ENCODE measurements at regions not wholly inside any gene's neighbourhood (a gene's known extent, or its start where the extent isn't known, plus 50 kb on each side); places are given as distances from the start of the nearest gene placed in this dataset.

DNA sequence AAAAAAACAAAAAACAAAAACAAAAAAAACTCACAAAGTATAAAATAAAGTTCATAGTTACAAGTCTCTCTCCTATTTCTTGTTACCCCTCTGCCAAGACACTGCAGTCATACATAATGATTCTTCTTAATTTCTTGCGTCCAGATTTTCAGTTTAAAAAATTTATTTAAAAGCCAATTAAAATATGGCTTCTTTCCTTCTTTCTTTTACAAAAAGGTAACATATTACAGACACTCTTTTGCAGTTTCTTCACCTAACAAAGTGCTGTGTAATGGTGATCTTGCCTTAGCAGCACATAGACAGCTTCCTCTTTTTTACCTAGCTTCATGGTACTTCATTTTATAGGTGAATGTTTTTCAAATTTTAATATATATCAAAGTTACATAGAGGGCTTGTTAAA lies 136.1 kb upstream of the SGO1 start:
- Mint-ChIP-seq H3K27me3 (ENCODE audit: low read depth in 3 of 3) (no peaks in the 10 kb centered on the region), H3K27ac (no peak overlapping the region), H3K36me3 (no peaks in the 10 kb centered on the region), H3K4me1 (peaks cover 10% of the 10 kb centered on the region), H3K9me3 (peaks cover 0 to 2% (median 0%) of the 10 kb centered on the region in 7 donors), H3K4me3 (no peak overlapping the region)
- H3K27ac ChIP-seq (ENCODE audit: low read depth in 1 of 2, low read length in 2 of 2): no peak overlapping the region
- intact Hi-C loops (cut with micrococcal nuclease): no loop called here
- no peak overlapping the region for H3K4me2 ChIP-seq (replicated peaks; ENCODE audit: extremely low read depth, low read length, poor library complexity, severe bottlenecking)
- no peak overlapping the region for H3K9ac ChIP-seq (ENCODE audit: insufficient read depth, low read length, poor library complexity, severe bottlenecking)
- no peaks in the 10 kb centered on the region for H3K9me3 ChIP-seq (replicated peaks in 1 of 2; ENCODE audit: control insufficient read depth in 1 of 2, insufficient read depth in 1 of 2, low read length in 2 of 2)
- peaks cover 5 to 12% of the 10 kb centered on the region in 2 donors for H3K4me1 ChIP-seq (ENCODE audit: control insufficient read depth in 1 of 2, insufficient read depth in 2 of 2, low read length in 2 of 2)
- H3K79me2 ChIP-seq (ENCODE audit: insufficient read depth, low read length): no peaks in the 10 kb centered on the region
- H3K27me3 ChIP-seq (ENCODE audit: control insufficient read depth in 2 of 2, insufficient read depth in 2 of 2, low read length in 2 of 2): no peaks in the 10 kb centered on the region
- no peaks in the 10 kb centered on the region for H3K36me3 ChIP-seq (replicated peaks in 1 of 2; ENCODE audit: control insufficient read depth in 1 of 2, insufficient read depth in 2 of 2, low read length in 2 of 2)
- H3K4me3 ChIP-seq (replicated peaks in 1 of 3; ENCODE audit: low read depth in 2 of 3, low read length in 3 of 3): no peak overlapping the region
- H2AFZ ChIP-seq (ENCODE audit: insufficient read depth, low read depth, low read length, poor library complexity, severe bottlenecking): no peak overlapping the region
- no CpG with 5 or more reads among the region's 1 CpG for WGBS (ENCODE audit: insufficient coverage)
- no peaks in the 10 kb centered on the region for H4K20me1 ChIP-seq (ENCODE audit: insufficient read depth, low read length)
- DNase-seq: peak in 2 of 3 donors; percentile 2 to 4
- TF ChIP-seq, protein P1, sequence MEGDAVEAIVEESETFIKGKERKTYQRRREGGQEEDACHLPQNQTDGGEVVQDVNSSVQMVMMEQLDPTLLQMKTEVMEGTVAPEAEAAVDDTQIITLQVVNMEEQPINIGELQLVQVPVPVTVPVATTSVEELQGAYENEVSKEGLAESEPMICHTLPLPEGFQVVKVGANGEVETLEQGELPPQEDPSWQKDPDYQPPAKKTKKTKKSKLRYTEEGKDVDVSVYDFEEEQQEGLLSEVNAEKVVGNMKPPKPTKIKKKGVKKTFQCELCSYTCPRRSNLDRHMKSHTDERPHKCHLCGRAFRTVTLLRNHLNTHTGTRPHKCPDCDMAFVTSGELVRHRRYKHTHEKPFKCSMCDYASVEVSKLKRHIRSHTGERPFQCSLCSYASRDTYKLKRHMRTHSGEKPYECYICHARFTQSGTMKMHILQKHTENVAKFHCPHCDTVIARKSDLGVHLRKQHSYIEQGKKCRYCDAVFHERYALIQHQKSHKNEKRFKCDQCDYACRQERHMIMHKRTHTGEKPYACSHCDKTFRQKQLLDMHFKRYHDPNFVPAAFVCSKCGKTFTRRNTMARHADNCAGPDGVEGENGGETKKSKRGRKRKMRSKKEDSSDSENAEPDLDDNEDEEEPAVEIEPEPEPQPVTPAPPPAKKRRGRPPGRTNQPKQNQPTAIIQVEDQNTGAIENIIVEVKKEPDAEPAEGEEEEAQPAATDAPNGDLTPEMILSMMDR (IDR thresholded peaks at IDR 0.05): no peak

DNA sequence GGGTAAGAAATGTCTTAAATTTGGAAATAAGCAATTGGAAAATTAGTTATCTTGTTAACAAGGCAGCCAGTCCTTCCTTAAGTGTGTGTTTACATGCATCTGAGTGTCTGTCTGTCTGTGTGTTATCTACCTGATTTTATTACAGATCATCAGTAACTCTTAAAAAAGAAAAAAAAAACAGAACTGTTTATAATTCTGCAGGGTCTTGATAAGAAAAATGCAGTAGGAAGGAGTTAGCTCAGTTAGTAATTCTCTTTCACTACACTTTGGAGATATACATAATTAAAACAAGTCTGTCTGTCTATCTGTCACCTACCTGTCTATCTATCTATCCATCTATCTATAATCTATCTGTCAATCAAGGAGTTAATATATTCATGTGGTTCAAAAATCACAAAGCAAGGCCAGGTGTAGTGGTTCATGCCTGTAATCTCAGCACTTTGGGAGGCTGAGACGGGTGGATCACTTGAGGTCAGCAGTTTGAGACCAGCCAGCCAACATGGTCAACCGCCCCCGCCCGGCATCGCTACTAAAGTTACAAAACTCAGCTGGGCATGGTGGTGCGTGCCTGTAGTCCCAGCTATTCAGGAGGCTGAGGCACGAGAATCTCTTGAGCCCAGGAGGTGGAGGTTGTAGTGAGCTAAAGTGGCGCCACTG lies 135.5 kb upstream of the SGO1 start:
- Mint-ChIP-seq H3K27me3 (ENCODE audit: low read depth in 3 of 3) (no peaks in the 10 kb centered on the region), H3K36me3 (no peaks in the 10 kb centered on the region), H3K27ac (no peak overlapping the region), H3K9me3 (peaks cover 0 to 2% (median 2%) of the 10 kb centered on the region in 7 donors), H3K4me3 (no peak overlapping the region), H3K4me1 (peaks cover 10% of the 10 kb centered on the region)
- Histone ChIP-seq H3K79me2 (ENCODE audit: insufficient read depth, low read length) (no peaks in the 10 kb centered on the region), H3K27me3 (ENCODE audit: control insufficient read depth in 2 of 2, insufficient read depth in 2 of 2, low read length in 2 of 2) (no peaks in the 10 kb centered on the region), H3K9me3 (replicated peaks in 1 of 2; ENCODE audit: control insufficient read depth in 1 of 2, insufficient read depth in 1 of 2, low read length in 2 of 2) (no peaks in the 10 kb centered on the region), H3K36me3 (replicated peaks in 1 of 2; ENCODE audit: control insufficient read depth in 1 of 2, insufficient read depth in 2 of 2, low read length in 2 of 2) (no peaks in the 10 kb centered on the region), H3K27ac (ENCODE audit: low read depth in 1 of 2, low read length in 2 of 2) (no peak overlapping the region), H3K9ac (ENCODE audit: insufficient read depth, low read length, poor library complexity, severe bottlenecking) (no peak overlapping the region), H3K4me3 (replicated peaks in 1 of 3; ENCODE audit: low read depth in 2 of 3, low read length in 3 of 3) (no peak overlapping the region), H3K4me2 (replicated peaks; ENCODE audit: extremely low read depth, low read length, poor library complexity, severe bottlenecking) (no peak overlapping the region), H4K20me1 (ENCODE audit: insufficient read depth, low read length) (no peaks in the 10 kb centered on the region), H2AFZ (ENCODE audit: insufficient read depth, low read depth, low read length, poor library complexity, severe bottlenecking) (no peak overlapping the region), H3K4me1 (ENCODE audit: control insufficient read depth in 1 of 2, insufficient read depth in 2 of 2, low read length in 2 of 2) (peaks cover 5 to 12% of the 10 kb centered on the region in 2 donors)
- intact Hi-C loops (cut with micrococcal nuclease): no loop called here
- TF ChIP-seq, protein P1 (IDR thresholded peaks at IDR 0.05): no peak
- 93% methylated on average over 5 of the region's 8 CpGs for WGBS (ENCODE audit: insufficient coverage)
- no peak for DNase-seq

Measured in CD14-positive monocyte (primary cell).